ENCODE measurements at regions not wholly inside any gene's neighbourhood (a gene's known extent, or its start where the extent isn't known, plus 50 kb on each side); places are given as distances from the start of the nearest gene placed in this dataset.
"Not testable (repeated sequence)": the region's sequence is repeated elsewhere in the genome, so short reads cannot be mapped to it uniquely, and the experiment has no call there.

DNA sequence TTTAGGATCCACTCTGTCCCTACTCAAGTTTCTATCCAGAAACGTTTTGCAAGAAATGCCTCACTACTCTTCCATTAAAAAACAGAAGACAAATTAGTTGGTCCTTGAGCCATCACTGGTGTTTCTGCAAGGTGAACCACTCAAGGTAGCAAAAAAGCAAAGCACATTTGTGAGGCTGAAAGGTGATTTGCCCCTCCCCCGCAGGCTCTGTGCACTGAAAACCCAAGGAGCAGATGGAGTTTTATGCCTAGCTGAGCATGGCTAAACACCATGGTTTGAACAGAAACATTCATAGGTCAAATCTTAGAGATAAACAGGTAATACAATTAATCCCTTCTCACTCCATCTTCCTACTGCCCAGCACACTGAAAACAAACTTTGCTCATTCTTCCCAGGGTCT lies 538.2 kb upstream of the CDH5 start:
- no peak for DNase-seq

DNA sequence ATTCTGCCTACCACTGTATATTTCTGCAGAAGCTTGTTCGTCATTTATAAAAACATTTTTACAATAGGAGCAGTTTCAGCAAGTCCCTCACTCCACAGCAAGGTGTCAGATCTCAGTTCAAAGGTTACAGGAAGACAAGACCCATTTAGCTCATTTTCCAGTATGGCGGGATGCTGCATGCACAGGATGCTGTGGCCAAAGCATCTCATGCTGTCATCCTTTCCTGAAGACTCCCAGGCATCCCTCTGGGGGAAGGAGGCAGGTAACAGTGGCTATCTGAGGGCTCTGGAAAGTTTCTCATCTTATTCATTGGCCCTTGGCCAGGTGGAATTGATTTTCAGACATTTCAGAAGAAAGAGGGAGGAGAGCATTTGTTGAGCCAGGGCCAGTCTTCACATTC lies 539.3 kb upstream of the CDH5 start:
- no peak for DNase-seq

DNA sequence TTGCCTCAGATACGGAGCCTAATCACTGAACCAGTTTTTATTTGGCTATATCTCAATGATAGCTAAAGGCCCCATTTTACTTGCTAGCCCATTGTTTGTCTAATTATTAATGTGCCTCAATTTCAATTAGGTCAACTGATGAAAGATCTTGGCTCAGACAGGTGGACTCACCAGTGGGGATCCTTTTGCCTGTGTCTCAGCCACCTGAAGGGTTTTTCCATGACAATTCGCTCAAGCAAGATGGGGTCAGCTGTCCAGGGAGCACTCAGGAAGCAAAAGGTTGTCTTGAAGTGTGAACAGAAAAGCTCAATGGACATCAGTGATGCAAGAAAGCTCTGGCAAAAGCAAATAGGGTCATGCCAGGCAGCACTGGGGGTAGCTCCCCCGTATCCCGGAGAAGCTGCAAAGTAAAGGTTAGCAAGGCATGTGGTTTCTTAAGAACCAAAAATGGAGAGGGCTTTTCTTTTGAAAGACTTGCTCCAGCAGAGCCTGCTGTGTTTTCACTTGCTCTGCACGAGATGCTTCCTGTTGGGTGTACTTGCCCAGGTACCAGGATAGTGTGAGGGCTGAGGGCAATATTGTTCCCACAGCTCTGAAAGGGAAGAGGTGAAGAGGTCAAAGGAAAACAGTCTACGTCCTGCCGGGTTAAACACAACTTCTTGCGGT lies 541.2 kb upstream of the CDH5 start:
- DNase-seq: no peak

DNA sequence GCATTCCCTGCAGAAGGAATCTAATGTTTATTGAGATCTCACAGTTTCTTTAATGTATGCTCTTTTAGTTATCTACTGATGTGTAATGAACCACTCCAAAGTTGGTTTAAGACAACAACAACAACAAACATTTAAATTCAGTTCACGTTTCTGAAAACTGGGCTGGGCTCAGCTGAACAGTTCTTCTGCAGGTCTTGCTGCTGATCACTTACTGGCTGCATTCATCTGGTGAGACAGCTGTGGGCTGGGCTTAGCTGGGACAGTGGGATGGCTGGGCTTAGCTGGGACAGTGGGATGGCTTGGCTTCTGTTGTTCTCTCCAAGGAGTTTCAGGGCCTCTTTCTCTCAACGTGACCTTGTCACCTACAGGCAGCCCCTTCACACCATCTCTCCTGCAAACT lies 544.3 kb upstream of the CDH5 start:
- DNase-seq: no peak

DNA sequence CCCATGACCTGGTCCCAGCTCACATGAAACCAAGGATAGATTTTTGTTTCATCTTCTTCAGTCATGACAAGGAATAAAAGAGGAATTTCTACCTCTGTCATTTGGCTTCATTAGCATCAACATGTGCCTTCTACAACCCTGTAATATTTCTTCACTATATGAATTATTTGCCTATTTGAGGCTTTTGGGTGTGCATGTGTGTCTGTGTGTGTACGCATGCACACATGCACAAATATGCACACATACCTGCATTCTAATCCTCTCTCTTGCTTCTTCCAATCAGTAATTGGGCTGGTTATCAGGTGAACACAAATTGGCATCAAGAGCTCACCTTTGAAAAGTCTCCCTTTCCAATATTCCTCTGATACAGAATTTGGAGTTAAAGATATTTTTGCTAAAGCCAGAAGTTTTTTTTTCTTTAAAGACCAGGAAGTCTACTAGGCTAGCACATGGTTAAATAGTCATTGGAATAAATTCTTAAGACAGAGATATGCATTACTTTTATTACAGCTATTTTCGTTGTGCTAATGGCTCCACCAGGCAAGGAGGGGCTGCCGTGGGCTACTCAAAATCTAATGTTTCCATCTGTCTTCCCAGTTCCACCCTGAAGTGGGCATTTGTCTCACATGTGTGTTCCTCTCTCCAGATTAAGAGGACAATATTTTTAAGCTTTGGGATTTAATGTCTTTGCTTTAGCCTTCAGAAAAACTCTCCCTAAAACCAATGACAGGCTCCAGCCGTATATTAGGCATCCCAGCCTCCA lies 547.2 kb upstream of the CDH5 start:
- DNase-seq: no peak

DNA sequence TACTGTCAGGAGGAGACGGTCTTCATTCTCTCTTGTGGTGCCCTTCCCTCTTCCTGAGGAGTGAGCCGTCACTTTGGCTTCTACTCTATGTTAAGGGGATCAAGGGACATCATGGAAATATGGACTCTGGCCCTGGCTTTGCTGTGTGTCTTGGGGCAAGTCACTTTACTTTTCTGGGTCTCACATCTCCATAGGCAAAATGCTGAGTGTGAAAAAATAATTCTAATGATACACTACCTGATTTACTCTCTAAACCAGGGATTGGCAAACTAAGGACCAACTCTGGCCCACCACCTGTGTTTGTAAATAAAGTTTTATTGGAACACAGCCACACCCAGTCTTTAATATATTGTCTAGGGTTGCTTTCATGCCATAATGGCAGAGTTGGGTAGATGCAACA lies 548.7 kb upstream of the CDH5 start:
- no peak for DNase-seq

DNA sequence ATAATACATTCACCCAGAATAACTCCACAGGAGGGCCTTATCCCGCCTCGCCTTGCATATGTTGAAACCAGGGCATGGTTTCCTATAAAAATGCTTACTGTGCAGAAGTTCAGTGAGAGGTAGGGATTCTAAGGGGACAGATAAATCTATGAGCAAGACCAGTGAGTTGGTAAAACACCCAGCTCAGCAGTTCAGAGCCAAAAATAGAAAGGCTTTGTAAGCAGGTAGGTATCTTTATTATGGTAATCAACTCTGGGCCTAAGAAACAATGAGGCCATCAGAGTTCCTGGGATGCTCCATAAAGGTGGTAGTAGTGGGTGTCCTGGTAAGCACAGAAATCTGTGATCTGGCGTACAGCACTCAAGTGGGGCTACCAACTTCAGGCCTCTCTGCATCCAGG lies 549.4 kb upstream of the CDH5 start:
- DNase-seq: no peak

DNA sequence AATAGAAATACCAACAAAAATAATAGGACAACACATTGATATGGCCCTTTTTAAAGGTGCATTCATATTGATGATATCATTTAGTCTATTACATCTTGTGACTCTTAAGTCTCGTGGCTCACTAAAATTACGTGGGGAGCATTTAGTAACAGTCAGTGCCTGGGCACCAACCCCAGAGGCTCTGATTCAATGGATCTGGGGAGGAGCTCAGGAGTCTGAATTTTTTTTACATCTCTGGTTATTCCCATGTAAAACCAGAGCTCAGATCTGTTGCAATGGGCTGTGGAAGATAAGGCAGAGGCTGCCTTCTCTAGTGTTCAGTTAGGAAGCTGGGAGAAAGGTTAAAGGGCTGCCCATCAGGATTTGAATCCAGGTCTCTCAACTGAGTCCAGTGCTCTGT lies 549.9 kb upstream of the CDH5 start:
- DNase-seq: no peak

DNA sequence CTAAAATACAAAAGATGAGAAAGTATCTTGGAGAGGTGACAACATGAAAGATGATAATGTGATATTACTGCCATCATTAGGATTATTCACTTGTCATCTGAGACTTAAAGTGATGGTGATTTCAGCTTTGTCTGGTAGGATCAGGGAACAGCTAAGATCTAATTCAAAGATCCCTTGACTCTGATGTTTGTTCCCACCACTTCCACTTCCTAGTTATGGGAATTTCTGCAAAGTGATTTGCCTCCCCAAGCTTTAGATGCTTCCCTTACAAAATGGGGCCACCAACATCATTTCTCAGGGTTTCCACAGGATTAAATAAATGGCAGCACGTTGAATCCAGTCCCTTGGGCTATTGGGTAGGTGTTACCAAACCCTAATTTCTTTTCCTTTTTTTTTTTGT lies 550.8 kb upstream of the CDH5 start:
- no peak for DNase-seq

DNA sequence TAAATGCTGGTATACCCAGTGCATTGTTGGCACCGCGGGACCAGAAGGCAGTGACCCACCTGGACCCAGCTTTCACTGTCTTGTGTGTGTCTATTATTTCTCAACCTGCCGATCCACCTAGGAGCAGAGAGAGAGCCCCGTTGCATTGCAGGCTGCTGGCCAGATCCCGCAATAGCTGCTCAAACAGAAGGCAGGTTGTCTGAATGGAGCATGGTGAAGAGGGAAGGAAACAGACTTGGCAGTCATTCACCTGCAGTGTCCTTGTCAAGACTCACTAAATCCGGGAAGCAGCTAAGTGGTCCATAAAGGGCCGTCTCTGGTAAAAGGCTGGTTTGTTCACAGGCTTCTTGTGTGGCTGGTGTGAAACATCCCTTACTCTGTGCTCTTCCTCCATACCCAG lies 552.6 kb upstream of the CDH5 start:
- not testable (repeated sequence) for DNase-seq

DNA sequence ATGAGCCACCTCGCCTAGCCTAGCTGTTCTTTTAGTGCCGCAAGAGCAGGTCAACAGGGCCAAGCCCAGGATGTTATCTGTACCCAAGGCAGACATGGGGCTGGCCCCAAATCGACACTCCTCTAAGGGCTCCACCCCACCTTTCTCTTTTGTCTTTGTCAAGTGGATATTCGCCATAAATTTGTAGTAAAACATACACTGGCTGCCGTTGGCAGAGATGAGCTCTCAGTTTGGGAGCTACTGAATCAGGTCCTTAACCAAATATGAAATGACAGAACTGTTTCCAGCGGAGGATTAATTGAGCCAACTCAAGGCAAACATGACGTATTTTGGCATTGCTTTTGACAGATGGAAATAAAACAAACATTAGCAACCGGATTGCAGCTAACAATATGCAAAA lies 556.9 kb upstream of the CDH5 start:
- DNase-seq: no peak

DNA sequence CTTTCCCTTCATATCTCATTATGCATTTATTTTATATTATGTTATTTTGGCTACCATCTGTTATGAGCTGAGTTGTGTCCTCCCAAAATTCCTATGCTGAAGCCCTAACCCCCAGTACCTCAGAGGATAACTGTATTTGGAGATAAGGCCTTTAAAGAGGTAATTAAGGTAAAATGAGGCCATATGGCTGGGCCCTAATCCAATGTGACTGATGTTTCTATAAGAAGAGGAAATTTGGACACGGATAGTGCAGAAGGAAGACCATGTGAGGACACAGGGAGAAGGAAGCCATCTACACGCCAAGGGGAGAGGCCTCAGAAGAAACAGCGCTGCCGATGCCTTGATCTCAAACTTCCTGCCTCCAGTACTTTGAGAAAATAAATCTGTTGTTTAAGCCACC lies 557.7 kb upstream of the CDH5 start:
- no peak for DNase-seq

DNA sequence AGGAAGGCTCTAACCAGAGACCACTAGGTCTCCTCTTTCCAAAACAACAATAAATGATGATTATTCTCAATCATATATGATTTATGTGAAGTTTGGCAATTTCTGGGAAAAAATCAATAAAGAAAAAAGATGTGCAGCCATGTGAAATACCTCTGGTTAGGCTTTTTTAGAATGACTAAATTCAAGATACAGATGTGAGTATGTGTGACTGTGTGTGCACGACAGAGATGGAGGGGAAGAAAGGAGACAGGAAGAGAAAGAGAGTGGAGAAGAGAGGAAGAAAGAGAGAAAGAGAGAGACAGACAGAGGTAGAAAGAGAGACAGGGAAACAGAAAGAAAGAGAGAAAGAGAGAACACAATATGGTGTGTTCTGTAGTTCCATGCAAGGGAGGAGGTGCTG lies 558.6 kb upstream of the CDH5 start:
- no peak for DNase-seq

DNA sequence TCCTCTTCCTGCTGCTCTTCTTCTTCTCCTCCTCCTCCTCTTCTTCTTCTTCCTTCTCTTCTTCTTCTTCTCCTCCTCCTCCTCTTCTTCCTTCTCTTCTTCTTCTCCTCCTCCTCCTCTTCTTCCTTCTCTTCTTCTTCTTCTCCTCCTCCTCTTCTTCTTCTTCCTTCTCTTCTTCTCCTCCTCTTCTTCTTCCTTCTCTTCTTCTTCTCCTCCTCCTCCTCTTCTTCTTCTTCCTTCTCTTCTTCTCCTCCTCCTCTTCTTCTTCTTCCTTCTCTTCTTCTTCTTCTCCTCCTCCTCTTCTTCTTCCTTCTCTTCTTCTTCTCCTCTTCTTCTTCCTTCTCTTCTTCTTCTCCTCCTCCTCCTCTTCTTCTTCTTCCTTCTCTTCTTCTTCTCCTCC lies 560.8 kb upstream of the CDH5 start:
- DNase-seq: not testable (repeated sequence)

DNA sequence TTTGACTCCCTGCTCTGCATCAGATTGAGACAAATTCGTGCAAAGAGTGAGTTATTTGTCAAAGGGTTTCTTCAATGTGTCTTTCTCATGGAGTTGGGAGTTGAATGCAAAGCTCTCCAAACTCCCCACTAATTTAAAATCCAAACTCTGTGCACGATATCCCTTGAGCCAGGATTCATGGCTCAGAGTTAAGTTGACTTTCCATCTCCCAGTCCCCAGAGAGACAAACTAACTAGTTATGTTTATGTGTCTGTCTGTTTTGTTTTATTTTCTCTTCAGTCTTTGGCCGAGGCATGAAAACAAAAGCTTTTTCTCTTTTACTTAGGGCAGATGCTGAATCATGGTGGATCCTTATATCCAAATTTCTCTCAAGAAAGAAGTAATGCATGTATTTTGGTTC lies 570.0 kb upstream of the CDH5 start:
- DNase-seq: no peak

DNA sequence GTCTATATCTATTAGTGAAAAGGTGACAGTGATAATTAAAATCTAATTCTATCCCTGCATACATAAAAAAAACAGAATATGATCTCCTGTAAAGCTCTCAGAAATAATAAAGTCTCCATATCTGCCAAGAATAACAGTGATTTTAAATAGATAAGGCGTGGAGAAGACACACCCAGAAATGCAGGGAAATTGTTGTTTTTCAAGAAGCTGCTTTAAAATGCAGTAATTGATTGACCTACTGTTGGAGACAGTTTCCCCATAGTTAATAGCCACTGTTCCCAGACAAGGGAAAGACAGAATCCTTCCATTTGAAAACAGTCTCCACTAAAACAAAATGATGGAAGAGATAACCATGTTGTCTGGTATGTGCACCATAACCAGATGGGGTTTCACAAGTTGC lies 571.5 kb upstream of the CDH5 start:
- no peak for DNase-seq

DNA sequence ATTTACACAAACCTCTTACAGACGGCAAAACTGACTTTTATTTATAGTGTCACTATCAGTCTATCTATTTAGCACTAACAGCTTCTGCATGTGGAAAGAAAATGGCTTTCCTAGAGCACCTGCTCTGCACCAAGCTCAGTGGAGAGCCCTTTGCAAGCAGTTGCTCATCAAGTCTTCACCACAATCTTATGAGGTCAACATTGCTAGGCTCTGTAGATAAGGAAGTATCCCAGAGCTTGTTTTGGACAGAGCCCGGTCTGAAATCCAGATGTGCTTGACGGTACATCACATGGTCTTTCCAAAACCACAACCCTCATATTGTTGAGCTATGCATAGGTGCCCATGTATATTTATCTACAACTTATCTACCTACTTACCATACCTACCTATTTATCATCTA lies 572.7 kb upstream of the CDH5 start:
- no peak for DNase-seq

DNA sequence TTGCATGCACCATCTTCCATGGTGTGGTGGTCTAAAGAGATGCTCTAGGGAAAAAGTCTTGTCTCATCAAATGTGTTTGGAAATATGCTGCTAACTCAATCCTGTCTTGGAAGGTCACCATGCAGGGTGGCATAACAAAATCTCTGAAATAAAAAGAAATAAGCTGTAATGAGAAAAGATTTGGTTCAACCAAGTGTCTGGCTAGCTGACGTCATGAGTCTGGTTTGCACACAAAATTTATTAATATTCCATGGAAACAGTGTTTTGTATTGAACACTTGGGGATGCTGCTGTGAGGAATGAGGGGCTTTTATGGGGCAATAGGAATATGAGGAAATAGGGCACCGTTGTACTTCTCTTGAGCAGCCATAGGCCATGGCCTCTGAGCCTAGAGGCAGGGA lies 575.7 kb upstream of the CDH5 start:
- no peak for DNase-seq

DNA sequence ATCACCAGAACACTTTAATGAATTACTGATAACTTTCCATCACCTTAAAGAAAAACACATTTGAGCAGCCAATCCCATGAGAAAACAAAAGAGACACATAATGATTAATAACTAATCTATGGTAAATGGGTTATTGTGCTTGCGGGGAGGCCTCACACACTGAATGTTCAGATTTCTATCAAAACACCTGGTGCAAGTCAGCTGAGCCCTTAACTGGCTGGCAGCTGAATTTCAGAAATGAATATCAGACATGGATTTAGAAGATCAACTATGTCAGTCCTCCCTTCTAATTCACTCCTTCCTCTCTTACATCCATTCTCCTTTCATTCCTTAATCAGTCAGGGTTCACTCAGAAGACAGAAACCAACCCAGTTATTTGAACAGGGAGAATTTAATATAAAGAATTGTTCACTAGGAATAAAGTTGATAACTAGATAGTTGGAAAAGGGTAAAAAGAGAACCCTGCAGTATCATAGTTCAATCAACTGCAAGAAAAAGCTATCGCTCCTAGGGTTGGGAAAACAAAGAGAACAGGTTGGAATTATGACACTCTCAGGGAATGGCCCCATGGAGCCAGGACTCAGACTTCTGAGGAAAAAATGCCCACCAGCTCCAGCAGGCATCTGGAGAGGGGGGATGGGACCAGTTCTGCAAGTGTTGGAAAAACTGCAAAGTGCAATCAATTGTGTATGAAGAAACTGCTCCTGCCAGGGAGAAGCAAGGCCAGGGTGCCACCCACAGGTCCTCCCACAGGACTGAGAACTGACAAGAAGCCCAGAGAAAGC lies 577.1 kb upstream of the CDH5 start:
- DNase-seq: no peak

DNA sequence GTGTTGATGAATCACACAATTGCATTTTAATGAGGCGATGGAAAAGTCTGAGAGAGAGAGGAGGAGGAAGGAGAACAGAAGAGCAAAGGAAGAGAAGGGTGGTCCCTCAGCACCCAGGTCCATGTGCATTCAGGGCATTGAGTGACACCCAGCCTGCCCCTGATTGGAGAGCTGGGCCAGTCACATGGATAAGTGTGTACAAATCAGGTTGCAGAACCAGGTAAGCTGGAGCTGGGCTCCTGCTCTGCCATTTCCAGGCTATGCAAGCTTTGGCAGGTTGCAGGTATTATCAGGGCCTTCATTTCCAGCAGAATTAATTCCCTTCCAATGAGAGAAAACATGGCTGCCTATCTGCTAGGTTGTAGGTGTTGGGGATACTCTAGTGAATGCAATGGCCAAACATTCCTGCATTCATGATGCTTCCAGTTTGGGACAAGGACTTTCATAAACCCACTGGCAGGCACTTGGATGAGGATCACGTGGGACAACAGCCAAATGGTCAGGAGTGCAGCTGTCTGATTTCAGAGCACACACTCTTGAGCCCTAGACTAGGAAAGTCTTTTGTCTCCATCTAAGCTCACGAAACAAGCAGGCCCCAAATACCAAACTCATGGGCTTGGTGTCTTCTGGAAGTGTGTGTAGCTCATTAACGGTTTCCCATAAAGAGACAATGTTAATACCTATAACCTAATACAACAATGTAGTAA lies 577.9 kb upstream of the CDH5 start:
- no peak for DNase-seq

DNA sequence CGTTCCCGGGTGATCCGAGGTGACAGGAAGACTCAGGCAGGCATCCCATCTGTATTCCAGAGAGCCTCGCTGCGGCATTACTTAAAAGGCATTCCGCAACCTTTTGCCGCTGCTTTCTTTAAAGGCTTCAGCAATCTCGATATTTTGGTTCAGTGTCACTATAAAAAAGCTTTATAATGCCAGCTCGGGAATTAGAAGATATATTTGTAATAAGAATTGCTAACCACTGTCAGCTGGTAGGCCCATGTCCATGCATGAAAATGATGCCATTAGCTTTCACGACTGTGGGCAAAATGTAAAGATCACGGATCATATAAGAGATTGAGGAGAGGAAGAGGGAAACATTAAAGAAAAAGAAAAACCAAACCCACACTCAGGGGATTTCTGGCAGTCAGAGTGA lies 578.6 kb upstream of the CDH5 start:
- no peak for DNase-seq

DNA sequence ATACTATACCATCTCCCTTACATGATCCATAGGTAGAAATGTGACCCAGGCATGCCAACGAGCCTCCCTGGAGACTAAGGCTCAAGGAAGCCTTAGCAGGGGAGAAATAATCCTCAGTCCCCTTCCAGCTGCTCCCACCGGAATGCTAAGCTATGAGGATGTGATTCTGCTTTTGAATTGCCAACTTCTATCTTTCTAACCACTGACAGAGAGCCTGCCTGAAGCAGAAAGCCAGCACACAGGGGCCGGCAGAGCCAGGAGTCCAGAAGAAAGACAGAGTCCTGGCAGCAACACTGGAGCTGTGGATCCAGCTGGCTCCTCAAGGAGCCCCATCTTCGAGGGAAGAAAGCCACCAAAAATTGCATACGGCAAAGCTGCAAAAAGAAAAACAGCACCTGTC lies 579.6 kb upstream of the CDH5 start:
- no peak for DNase-seq

DNA sequence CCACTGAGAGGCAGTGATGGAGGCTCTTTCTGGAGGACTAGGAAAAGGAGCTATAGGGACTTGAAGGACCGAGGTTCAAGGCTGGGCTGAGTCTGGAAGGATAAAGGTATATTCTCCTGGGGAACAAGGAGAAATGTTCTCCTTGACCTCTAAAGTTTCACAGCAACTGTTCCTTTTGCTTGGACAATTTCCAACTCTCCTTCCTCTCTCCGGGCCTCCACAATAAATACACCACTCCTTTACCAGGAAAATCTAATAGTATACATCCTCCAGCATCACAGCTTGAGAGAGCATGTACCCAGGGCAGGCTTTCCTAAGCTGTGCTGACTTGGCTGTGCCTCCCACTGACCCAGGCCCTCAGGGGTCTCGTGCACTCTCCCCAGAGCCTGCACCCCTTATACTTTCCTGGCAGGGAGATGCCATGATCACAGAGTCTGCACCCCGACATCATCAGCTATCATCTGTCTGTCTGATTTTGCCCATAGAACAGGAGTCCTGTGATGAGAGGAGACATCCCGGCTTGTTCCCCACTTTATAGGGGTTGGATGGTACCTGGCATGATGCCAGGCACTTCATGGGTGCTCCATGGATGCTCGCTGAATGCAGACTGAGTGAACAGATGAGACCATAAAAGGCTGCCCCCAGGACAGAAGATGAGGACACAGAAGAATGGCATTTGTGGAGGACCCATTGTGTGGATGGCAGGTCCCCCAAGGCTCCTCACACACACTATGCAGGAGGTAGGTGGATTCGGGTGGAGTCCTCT lies 582.6 kb upstream of the CDH5 start:
- no peak for DNase-seq
